Panc1 (cell line): ENCODE measurements at regions not wholly inside any gene's neighbourhood (a gene's known extent, or its start where the extent isn't known, plus 50 kb on each side); places are given as distances from the start of the nearest gene placed in this dataset.

Experiments
- TCF7L2 ChIP-seq: IDR thresholded peaks from 2 replicates; pipeline ENCODE4 v1.6.1; 2011; ENCODE audit warnings: mild to moderate bottlenecking, low read depth, low read length, inconsistent platforms
- TF ChIP-seq, protein P1 (sequence below): fragments of 450-650 bp; IDR thresholded peaks from 2 replicates; pipeline ENCODE4 v1.5.1; 2017; ENCODE audit warnings: mild to moderate bottlenecking

DNA sequence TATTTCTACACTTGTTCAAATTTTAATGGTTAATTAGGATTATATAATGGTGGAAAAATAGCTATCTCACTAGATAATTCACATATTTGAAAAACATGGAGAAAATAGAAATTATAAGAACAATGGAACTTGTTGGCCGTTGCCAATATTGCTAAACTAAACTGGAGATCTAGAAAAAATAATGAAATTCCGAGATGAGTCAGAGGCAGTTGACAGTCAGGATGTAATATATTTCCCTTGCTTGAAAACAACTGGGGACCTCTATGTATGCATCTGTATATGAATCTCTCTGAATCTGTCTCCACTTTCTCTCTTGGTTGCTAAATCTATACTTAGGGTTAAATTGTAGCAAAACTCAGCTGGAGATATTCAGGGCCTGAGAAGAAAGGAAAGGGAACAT is 1108.2 kb upstream of the GJE1 start:
- TF ChIP-seq, protein P1, sequence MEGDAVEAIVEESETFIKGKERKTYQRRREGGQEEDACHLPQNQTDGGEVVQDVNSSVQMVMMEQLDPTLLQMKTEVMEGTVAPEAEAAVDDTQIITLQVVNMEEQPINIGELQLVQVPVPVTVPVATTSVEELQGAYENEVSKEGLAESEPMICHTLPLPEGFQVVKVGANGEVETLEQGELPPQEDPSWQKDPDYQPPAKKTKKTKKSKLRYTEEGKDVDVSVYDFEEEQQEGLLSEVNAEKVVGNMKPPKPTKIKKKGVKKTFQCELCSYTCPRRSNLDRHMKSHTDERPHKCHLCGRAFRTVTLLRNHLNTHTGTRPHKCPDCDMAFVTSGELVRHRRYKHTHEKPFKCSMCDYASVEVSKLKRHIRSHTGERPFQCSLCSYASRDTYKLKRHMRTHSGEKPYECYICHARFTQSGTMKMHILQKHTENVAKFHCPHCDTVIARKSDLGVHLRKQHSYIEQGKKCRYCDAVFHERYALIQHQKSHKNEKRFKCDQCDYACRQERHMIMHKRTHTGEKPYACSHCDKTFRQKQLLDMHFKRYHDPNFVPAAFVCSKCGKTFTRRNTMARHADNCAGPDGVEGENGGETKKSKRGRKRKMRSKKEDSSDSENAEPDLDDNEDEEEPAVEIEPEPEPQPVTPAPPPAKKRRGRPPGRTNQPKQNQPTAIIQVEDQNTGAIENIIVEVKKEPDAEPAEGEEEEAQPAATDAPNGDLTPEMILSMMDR = no peak
- TF ChIP-seq TCF7L2 = no peak
